ENCODE measurements at regions not wholly inside any gene's neighbourhood (a gene's known extent, or its start where the extent isn't known, plus 50 kb on each side); places are given as distances from the start of the nearest gene placed in this dataset.

DNA sequence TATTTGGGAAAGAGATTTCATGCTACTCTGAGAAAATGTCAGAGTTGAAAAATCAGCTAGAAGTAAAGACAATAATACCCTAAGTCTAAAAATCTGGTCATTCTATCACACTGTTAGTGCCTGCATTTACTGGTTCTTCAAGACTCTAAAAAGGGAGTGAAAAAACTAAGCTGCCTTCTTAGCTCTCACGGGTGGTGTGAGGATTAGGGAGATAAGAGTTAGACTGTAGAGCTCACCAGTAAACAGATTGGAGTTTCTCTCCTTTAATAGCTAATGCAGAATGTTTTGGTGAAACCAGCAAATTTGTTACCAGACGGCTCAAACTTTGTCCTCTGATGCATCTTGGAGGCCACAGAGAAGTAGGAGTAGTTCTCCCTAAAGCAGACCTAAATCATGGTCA is 135.0 kb upstream of the OTX2 start (continued):
- TF ChIP-seq DPF2 (IDR thresholded peaks at IDR 0.05), result no peak

DNA sequence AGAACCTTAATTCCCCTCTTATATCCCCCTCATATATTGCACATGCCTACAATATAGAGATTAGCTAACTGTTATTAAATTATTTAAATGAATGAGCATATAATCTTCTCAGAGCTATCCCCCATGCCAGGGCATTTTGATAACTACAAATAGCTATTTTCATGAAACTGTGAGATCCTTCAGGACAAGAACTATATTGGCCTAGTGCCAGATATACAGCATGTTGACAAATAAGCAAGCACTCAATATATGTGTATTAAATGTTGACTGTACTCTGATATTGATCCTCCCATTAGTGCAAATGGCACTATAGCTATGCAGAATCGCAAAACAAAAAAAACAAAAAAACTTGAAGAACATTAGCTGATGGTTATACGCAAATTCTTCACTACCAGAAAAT is 134.1 kb upstream of the OTX2 start:
- Histone ChIP-seq H3K27ac (ENCODE audit: extremely low read depth, low read depth, low read length) (no peak overlapping the region), H3K4me1 (replicated peaks in 1 of 2; ENCODE audit: control insufficient read depth in 2 of 2, insufficient read depth in 2 of 2, low read length in 2 of 2) (no peaks in the 10 kb centered on the region), H4K20me1 (replicated peaks; ENCODE audit: control insufficient read depth, insufficient read depth, low read length) (no peaks in the 10 kb centered on the region), H2AFZ (ENCODE audit: low read depth, low read length) (no peak overlapping the region), H3K4me2 (ENCODE audit: insufficient read depth, low read length) (no peak overlapping the region), H3K9me3 (replicated peaks; ENCODE audit: control insufficient read depth, insufficient read depth, low read depth, low read length) (no peaks in the 10 kb centered on the region), H3K9me1 (ENCODE audit: control insufficient read depth, insufficient read depth, low read length) (no peaks in the 10 kb centered on the region), H3K27me3 (ENCODE audit: control insufficient read depth in 2 of 2, insufficient read depth in 2 of 2, low read length in 2 of 2) (no peaks in the 10 kb centered on the region), H3K4me3 (no peak overlapping the region), H3K79me2 (ENCODE audit: control insufficient read depth, insufficient read depth, low read length) (no peaks in the 10 kb centered on the region), H3K9ac (ENCODE audit: insufficient read depth in 1 of 2, low read depth in 2 of 2, low read length in 2 of 2) (no peak overlapping the region), H3K36me3 (ENCODE audit: control insufficient read depth, insufficient read depth, low read length) (no peaks in the 10 kb centered on the region)
- WGBS (ENCODE audit: insufficient coverage, low coverage, missing lambda C conversion rate), result 95% methylated on average over 2 of the region's 2 CpGs
- BruUV-seq (replicated peaks), result no TSS peak
- intact Hi-C loops (cut with micrococcal nuclease), result no loop called here
- in situ Hi-C loops (cut with MboI), result no loop called here
- no peak for ATAC-seq
- TF ChIP-seq NFIX (CRISPR knock-in tag; IDR thresholded peaks at IDR 0.05; ENCODE audit: low read depth) (peak; percentile 68), RB1 (IDR thresholded peaks at IDR 0.05; ENCODE audit: low read depth) (no peak), SAFB2 (IDR thresholded peaks at IDR 0.05; ENCODE audit: borderline replicate concordance, low read depth, low read length, severe bottlenecking) (no peak), ATF1 (CRISPR knock-in tag; IDR thresholded peaks at IDR 0.05) (no peak), ATF1 (tag; IDR thresholded peaks at IDR 0.05) (no peak), POU5F1 (IDR thresholded peaks at IDR 0.05; ENCODE audit: borderline replicate concordance, low read depth, low read length, partially characterized antibody) (no peak), KDM2B (CRISPR knock-in tag; IDR thresholded peaks at IDR 0.05) (no peak), CBFB (CRISPR knock-in tag; IDR thresholded peaks at IDR 0.05) (no peak), ZNF407 (IDR thresholded peaks at IDR 0.05; ENCODE audit: low read depth) (no peak), NFIC (IDR thresholded peaks at IDR 0.05) (peak; percentile 85)
- no peak for DNase-seq (ENCODE audit: extremely low read depth in 1 of 4, low spot score in 3 of 4)
- no peak for FAIRE-seq
- ChIA-PET POLR2A (no interaction called here), CTCF (ENCODE audit: low intra/inter-chr PET ratio) (interaction anchor here (0.6 kb wide), 1 partner anchor 657 kb away, joined by 3 read pairs; no protein-coding TSS in a partner anchor)

All from K562 (cell line).